ENCODE measurements at regions not wholly inside any gene's neighbourhood (a gene's known extent, or its start where the extent isn't known, plus 50 kb on each side); places are given as distances from the start of the nearest gene placed in this dataset.

DNA sequence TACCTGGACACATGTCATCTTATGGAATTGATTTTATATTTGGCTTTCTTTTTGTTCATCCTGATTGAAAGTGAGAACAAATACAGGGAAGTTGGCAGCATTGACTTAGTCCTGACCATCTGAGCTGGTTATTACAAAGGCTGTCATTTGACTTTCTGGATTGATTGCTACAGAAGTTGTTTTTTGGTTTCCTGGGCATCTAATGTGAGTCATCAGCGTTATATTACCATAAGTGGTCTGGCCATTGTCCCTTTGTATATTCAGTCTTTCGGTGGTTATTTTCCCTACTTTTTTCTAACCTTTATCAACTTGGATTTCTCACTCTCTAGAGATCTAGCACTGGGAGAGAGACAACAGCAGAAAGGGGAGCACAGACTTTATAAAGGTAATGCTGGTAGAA lies 1646.5 kb downstream of the MRPL39 start:
- no peaks in the 10 kb centered on the region for H3K27me3 Mint-ChIP-seq (ENCODE audit: low read depth)
- peaks cover 4% of the 10 kb centered on the region for H3K9me3 Mint-ChIP-seq
- no peak overlapping the region for H3K27ac Mint-ChIP-seq
- H3K4me3 Mint-ChIP-seq: no peak overlapping the region
- TF ChIP-seq, protein P1, sequence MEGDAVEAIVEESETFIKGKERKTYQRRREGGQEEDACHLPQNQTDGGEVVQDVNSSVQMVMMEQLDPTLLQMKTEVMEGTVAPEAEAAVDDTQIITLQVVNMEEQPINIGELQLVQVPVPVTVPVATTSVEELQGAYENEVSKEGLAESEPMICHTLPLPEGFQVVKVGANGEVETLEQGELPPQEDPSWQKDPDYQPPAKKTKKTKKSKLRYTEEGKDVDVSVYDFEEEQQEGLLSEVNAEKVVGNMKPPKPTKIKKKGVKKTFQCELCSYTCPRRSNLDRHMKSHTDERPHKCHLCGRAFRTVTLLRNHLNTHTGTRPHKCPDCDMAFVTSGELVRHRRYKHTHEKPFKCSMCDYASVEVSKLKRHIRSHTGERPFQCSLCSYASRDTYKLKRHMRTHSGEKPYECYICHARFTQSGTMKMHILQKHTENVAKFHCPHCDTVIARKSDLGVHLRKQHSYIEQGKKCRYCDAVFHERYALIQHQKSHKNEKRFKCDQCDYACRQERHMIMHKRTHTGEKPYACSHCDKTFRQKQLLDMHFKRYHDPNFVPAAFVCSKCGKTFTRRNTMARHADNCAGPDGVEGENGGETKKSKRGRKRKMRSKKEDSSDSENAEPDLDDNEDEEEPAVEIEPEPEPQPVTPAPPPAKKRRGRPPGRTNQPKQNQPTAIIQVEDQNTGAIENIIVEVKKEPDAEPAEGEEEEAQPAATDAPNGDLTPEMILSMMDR (IDR thresholded peaks at IDR 0.05; ENCODE audit: unreplicated experiment in 3 of 3): no peak
- no peaks in the 10 kb centered on the region for H3K4me1 Mint-ChIP-seq
- H3K36me3 Mint-ChIP-seq (ENCODE audit: low read depth): no peaks in the 10 kb centered on the region

DNA sequence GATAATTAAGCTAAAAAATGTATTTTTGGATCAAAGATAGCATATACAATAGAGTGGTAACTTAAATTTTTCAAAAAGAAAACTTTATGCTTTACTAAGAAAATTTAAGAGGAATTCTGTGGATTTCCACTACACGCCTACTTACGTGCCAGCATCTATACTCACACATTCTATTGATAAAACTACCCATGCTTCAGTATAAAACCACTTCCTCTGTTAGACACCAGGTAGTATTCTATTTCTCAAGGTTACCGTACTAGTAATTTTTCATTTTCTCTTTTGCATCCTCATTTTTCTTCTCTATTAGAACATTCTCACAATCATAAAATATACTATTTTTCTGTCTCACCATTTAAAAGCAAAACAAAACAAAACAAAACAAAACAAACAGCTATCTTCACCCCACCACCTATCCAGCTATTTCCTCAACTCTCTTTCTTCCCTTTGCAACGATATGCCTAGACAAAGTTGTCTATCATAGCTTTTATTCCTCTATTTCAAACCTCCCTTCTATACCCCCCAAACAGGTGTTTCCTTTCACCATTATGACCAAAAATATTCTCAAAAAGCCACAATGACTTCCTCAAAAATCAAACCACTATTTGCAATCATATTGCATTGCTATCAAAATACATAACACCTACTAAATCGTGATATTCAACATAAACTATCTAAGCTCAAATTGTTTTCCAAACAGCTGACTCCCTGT lies 1652.0 kb downstream of the MRPL39 start:
- H3K27me3 Mint-ChIP-seq (ENCODE audit: low read depth): no peaks in the 10 kb centered on the region
- no peak overlapping the region for H3K27ac Mint-ChIP-seq
- no peak overlapping the region for H3K4me3 Mint-ChIP-seq
- H3K9me3 Mint-ChIP-seq: peaks cover 6% of the 10 kb centered on the region
- H3K36me3 Mint-ChIP-seq (ENCODE audit: low read depth): no peaks in the 10 kb centered on the region
- TF ChIP-seq, protein P1 (IDR thresholded peaks at IDR 0.05; ENCODE audit: unreplicated experiment in 3 of 3): no peak
- H3K4me1 Mint-ChIP-seq: no peaks in the 10 kb centered on the region

DNA sequence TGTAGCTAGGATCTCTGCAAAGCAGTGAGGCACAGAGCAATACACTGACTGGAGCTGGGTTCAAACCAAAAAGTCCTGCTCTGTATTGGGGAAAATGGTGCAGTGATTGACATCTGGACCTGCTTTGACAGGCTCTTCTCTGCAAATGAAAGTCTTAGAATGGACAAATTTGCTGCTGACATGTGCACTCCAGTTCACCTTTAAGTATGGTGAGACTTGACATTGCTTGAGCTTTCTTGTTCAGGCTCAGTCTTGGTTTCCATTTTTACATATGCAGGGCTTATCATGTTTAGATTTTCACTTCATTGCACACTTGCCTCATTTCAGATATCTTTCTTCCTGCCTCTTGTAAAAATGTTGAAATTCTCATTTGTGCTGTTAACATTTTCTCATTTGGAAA lies 1655.0 kb downstream of the MRPL39 start:
- no peak overlapping the region for H3K4me3 Mint-ChIP-seq
- H3K36me3 Mint-ChIP-seq (ENCODE audit: low read depth): no peaks in the 10 kb centered on the region
- H3K9me3 Mint-ChIP-seq: peaks cover 9% of the 10 kb centered on the region
- H3K27me3 Mint-ChIP-seq (ENCODE audit: low read depth): no peaks in the 10 kb centered on the region
- H3K4me1 Mint-ChIP-seq: no peaks in the 10 kb centered on the region
- H3K27ac Mint-ChIP-seq: no peak overlapping the region
- TF ChIP-seq, protein P1 (IDR thresholded peaks at IDR 0.05; ENCODE audit: unreplicated experiment in 3 of 3): no peak

DNA sequence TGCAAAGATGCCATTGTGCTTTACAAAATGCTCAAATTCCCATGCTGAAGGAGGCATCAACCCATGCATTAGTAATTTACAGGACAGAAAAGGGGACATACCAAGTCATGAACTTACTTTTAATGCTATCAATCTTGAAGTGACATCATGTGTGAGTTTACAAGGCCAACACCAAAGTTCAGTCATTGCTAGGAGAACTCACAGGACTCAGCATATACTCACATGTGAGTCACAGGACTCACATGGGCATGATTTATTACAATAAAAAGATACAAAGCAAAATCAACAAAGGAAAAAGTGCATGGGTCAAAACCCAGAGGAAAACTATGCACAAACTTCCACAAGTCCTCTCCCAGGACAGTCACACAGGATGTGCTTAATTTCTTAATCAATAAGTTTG lies 1656.0 kb downstream of the MRPL39 start:
- TF ChIP-seq, protein P1 (IDR thresholded peaks at IDR 0.05; ENCODE audit: unreplicated experiment in 3 of 3): no peak
- no peaks in the 10 kb centered on the region for H3K27me3 Mint-ChIP-seq (ENCODE audit: low read depth)
- peaks cover 11% of the 10 kb centered on the region for H3K9me3 Mint-ChIP-seq
- H3K4me1 Mint-ChIP-seq: no peaks in the 10 kb centered on the region
- no peak overlapping the region for H3K4me3 Mint-ChIP-seq
- no peaks in the 10 kb centered on the region for H3K36me3 Mint-ChIP-seq (ENCODE audit: low read depth)
- no peak overlapping the region for H3K27ac Mint-ChIP-seq

DNA sequence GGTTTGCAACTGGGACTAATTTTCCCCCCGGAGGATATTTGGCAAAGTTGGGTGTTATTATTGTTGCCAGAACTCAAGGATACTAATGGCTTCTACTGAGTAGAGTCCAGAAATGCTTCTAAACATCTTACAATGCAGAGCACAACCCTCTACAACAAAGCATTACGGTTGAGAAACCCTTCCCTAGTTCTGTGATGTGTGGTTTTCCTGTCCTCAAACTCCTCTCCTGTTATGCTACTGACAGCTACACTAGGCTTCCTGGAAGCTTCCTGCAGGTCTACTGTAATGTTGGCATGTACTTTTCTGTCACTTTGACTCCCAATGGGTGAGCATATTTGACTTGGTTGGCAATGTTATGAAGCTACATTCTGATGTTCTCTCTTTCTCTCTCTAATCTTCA lies 1656.9 kb downstream of the MRPL39 start:
- TF ChIP-seq, protein P1 (IDR thresholded peaks at IDR 0.05; ENCODE audit: unreplicated experiment in 3 of 3): no peak
- H3K4me1 Mint-ChIP-seq: no peaks in the 10 kb centered on the region
- no peaks in the 10 kb centered on the region for H3K36me3 Mint-ChIP-seq (ENCODE audit: low read depth)
- H3K27me3 Mint-ChIP-seq (ENCODE audit: low read depth): no peaks in the 10 kb centered on the region
- H3K27ac Mint-ChIP-seq: no peak overlapping the region
- H3K4me3 Mint-ChIP-seq: no peak overlapping the region
- H3K9me3 Mint-ChIP-seq: peaks cover 11% of the 10 kb centered on the region

DNA sequence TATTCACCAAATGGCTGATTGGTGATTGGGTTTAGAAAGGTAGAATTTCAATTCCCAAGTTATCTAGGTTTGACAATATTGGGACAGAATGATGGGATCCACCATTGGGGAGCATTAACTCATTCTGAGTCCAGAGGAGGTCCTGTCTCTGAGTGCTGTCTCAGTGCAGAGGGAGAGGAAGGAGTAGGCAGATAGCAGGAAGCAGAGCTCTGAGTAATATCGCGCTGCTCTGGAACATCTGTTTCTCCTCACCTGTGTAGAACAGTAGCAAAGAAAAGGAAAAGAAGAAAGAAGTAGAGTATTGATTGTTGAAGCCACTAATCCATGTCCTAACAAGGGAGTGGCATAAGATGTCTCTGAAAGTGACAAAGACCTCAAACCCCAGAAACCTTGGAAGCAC lies 1657.8 kb downstream of the MRPL39 start:
- peaks cover 14% of the 10 kb centered on the region for H3K9me3 Mint-ChIP-seq
- no peak overlapping the region for H3K4me3 Mint-ChIP-seq
- H3K36me3 Mint-ChIP-seq (ENCODE audit: low read depth): no peaks in the 10 kb centered on the region
- H3K27me3 Mint-ChIP-seq (ENCODE audit: low read depth): no peaks in the 10 kb centered on the region
- no peak overlapping the region for H3K27ac Mint-ChIP-seq
- TF ChIP-seq, protein P1 (IDR thresholded peaks at IDR 0.05; ENCODE audit: unreplicated experiment in 3 of 3): no peak
- H3K4me1 Mint-ChIP-seq: no peaks in the 10 kb centered on the region

Measured in nephron (organoid).